ENCODE measurements at regions not wholly inside any gene's neighbourhood (a gene's known extent, or its start where the extent isn't known, plus 50 kb on each side); places are given as distances from the start of the nearest gene placed in this dataset.

- TF ChIP-seq TSHZ2 (CRISPR knock-in tag; IDR thresholded peaks at IDR 0.05) (no peak), CSRNP3 (CRISPR knock-in tag; IDR thresholded peaks at IDR 0.05) (no peak), CSDC2 (CRISPR knock-in tag; IDR thresholded peaks at IDR 0.05) (no peak), RARB (CRISPR knock-in tag; IDR thresholded peaks at IDR 0.05) (no peak), CREB5 (CRISPR knock-in tag; IDR thresholded peaks at IDR 0.05; ENCODE audit: low read depth) (no peak), PATZ1 (CRISPR knock-in tag; IDR thresholded peaks at IDR 0.05; ENCODE audit: borderline replicate concordance) (no peak), SNAI2 (CRISPR knock-in tag; IDR thresholded peaks at IDR 0.05) (no peak), ZFP3 (CRISPR knock-in tag; IDR thresholded peaks at IDR 0.05) (no peak), ZNF8 (CRISPR knock-in tag; IDR thresholded peaks at IDR 0.05) (no peak)
Observed at GRCh38 chr5:136738829-136739228, 373.5 kb upstream of the TRPC7 start.

All from SK-N-SH treated with all-trans-retinoic acid at 6 μM for 48 hours (cell line).